ENCODE measurements at regions not wholly inside any gene's neighbourhood (a gene's known extent, or its start where the extent isn't known, plus 50 kb on each side); places are given as distances from the start of the nearest gene placed in this dataset.
A peak's percentile ranks its signal among the peaks of the same experiment; 100 is the strongest.
"Not testable (repeated sequence)": the region's sequence is repeated elsewhere in the genome, so short reads cannot be mapped to it uniquely, and the experiment has no call there.

DNA sequence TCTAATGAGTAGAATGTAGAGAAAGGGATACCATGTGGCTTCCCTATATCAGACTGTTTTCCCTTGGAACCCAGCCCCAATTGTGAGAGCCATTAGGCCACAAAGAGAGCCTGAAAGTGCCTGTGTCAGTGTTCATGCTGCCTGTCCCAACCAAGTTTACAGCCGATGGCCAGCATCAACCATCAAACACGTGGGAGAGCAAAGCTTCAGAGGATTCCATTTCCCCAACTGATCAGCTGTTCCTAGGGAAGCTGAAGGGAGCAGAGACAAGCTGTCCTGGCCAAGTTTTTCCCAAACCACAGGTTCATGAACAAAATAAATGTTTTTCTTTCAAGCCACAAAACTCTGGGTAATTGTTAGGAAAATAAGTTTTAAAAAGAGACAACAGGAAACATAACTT lies 589.0 kb upstream of the DEFB115 start:
- DNase-seq (ENCODE audit: low spot score): not testable (repeated sequence)

GRCh38 chr20:30669330-30670029 lies 588.0 kb upstream of the DEFB115 start:
- not testable (repeated sequence) for DNase-seq (ENCODE audit: low spot score)

GRCh38 chr20:30671120-30671519 lies 586.3 kb upstream of the DEFB115 start:
- not testable (repeated sequence) for DNase-seq (ENCODE audit: low spot score)

DNA sequence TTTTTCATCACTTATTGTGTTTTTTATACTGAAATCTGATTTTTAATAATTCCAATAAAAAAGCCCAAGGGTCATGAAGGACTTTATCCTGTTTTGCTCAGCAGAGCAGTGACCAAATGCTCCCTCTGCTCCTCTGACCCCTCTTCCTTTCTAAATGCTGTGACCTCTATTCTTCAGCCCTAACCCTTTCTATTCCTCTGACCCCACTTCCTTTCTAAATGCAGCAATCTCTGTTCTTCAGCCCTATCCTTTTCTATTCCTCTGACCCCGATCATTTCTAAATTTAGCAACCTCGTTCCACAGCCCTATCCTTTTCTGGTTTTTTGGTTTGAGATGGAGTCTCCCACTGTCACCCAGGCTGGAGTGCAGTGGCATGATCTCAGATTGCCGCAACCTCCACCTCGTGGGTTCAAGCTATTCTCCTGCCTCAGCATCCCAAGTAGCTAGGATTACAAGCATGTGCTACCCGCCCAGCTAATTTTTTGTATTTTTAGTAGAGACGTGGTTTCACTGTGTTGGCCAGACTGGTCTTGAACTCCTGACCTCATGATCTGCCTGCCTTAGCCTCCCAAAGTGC lies 581.4 kb upstream of the DEFB115 start:
- not testable (repeated sequence) for DNase-seq (ENCODE audit: low spot score)

DNA sequence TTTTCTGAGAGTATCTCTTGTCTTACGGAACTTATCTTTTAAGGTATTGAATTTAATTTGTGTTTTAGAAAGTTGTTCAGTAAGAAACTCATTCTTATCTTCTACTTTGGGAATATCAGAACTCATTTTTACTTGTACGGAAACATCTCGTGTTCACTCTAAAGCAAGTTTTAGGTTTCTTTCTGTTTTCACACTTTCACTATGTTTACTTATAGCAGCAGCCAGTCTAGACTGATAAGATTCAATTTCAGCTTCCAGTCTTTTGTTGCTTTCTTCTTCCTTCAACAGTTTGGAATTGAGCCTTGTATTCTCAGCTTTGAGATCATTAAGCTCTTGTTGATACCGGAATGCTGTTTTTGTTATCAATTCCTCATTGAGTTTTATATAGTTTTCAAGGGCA lies 575.2 kb upstream of the DEFB115 start:
- not testable (repeated sequence) for DNase-seq (ENCODE audit: low spot score)

- not testable (repeated sequence) for DNase-seq (ENCODE audit: low spot score)
These were observed 544.6 kb upstream of the DEFB115 start for GRCh38 chr20:30712861-30713260.

GRCh38 chr20:30719415-30720199 lies 537.9 kb upstream of the DEFB115 start:
- peak; percentile 5 for DNase-seq (ENCODE audit: low spot score)

- DNase-seq (ENCODE audit: low spot score): not testable (repeated sequence)
These were observed 534.0 kb upstream of the DEFB115 start for GRCh38 chr20:30723511-30723910.

DNA sequence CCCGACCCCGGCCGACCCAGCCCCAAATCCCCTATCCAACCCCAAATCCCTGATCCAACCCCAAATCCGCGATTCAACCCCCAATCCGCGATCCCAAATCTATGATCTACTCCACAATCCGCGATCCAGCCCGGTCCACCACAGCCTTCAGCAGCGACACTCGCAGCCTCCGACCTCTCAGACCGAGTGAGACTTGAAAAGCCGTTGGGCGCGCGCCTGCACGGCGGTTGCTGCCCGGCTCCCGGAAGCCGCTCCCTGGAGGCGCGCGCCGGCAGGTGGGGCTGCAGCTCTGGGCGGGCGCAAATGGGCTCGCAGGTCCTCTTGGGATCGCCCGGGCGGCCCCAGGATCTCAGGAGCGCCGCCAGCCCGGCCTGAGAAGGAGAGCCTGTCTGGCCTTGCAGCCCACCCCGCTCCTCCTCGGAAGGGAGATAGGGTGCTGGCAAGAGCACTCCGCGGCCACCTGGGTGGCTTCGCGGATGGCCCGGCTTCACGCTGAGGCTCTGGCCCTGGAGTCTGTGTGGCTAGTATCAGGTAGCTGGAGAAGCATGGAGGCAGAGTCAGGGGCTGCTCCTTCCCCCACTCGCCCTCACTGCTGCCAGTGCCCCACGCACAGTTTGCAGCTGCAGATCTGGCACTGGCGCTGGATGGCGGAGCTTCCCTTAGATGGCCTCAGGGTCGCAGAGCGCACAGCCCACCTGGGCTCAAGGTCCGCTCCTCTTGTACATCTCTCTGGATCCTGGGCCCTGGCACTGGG lies 533.4 kb upstream of the DEFB115 start:
- peak; percentile 17 for DNase-seq (ENCODE audit: low spot score)

DNA sequence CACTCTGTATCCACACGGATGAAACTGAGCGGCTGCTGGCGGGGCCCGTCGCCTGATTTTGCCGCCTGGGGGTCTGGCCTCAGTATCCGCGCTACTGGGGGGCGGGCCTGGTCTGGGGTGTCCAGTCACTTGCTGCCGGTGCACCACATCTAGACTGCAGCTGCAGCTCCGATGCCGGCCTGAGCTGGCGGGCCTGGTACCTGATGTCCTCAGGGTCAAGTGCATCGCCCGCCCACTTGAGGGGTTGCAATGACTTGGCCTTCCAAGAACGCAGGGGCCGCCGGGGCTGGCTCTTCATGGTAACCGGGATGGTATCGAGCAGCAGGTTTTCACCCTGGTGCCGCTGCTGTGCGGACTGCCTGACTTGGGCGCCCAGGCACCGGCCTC lies 532.8 kb upstream of the DEFB115 start:
- DNase-seq (ENCODE audit: low spot score): not testable (repeated sequence)

DNA sequence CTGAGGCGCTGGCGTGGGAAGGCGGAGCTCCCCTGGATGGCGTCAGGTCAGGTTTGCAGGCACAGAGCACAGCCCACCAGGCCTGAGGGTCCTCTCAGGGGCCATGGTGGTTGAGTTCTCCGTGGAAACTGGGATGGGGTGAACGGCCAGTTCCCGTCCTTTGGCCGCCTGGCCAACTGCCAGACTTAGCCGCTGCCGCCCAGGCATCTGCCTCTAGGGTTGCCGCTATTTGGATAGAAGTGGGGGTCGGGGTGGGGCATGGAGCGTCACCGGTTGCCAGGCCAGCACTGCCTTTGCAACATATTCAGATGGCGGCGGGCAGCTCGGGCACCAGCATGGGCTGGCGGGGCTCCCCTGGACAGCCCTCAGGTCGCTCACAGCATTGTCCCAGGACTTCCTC lies 532.3 kb upstream of the DEFB115 start:
- not testable (repeated sequence) for DNase-seq (ENCODE audit: low spot score)

DNA sequence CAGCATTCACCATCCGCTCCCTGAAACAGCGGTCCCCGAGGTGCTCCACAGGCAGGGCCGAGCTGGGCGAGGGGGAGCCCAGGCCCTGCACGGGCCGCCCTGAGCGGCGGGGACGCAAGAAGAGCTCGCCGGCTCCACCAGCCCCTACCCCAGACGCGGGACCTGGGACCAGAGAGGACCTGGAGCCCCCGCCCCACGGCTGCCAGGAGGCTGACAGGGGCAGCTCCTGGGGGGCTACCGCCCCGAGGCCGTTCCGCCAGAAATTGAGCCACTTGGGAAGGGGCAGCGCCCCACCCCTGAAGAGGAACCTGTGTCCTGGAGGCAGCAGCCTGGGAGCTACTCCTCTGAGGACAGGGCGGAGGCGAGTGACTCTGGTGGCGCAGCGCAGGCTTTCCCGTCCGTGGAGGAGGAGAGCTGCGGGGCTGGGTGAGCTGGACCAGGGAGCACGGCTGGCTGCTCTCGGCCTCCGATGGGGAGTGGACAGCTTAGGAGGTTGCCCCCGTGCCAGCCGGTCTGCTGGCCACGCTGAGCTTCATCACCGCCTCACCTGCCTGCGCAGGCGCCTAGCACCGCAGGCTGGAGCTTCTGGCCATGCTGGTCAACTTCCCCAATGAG lies 529.1 kb upstream of the DEFB115 start:
- not testable (repeated sequence) for DNase-seq (ENCODE audit: low spot score)

Measured in hematopoietic multipotent progenitor cell treated with erythropoietin and hydrocortisone succinate and interleukin-3 and kit ligand, for 17 days (in vitro differentiated cells).